ENCODE measurements at regions not wholly inside any gene's neighbourhood (a gene's known extent, or its start where the extent isn't known, plus 50 kb on each side); places are given as distances from the start of the nearest gene placed in this dataset.
"Not testable (repeated sequence)": the region's sequence is repeated elsewhere in the genome, so short reads cannot be mapped to it uniquely, and the experiment has no call there.

DNA sequence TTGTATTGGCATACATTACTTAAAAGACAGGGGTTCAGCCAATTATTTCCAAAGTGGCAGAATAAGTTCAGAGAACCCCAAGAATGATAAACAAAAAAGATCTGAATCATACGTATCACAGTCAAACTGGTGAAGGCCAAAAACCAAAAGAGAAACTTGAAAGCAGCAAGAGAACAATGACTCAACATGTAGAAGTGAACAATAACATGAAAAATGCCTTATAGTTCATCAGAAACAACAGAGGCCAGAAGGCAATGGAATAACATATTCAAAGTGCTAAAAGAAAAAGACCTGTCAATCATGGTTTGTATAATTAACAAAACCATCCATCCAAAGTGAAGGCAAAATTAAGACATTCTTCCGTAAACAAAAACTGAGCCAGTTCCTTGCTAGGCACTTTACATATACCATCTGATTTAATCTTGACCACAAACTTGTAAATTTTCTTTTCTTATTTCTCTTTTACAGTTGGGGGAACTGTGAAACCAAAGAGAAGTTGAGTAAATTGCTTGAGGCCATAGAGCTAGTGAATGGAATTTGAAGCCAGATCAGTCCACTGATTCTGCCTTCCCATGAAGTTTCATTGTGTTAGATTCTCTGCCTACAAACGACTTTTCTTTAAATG is 232.1 kb upstream of the SEL1L start:
- no peak for DNase-seq

- no peak for DNase-seq
Measured at GRCh38 chr14:81766321-81766915, 232.8 kb upstream of the SEL1L start.

DNA sequence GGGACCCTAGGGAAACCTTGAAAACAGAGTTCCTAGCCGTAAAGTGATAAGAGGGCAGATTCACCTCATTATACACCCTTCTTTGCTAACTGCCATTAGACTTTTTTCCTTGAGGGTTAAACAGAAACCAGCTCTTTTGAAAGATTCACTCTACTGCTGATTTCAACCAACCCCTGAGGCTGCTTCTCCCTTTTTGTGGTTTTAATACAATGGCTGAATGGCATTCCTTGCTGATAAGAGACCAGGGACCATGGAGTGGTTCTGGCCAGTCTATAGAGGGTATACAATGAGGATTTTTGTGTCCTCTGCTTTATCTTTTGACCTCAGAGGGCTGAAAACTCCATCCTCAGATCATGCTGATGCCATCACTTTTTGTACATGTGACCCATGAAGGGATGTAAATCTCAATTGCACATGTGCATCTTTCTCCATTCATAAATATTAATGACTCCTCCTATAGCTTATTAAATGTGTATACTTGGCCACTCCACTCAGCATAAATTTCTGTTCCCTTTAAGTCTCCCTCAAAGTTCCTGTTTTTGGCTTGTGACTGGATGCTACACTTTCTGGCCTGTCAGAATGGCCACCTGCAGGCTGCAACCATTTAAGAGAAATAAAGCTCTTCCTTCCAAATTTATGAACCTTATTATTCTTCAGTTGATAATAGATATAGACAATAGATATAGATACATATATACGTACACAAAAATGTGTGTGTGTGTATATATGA is 233.8 kb upstream of the SEL1L start:
- no peak for DNase-seq

- DNase-seq: no peak
Measured at GRCh38 chr14:81771651-81772275, 238.1 kb upstream of the SEL1L start.

GRCh38 chr14:81772381-81772780 is 238.7 kb upstream of the SEL1L start:
- DNase-seq: no peak

- DNase-seq: no peak
Measured at GRCh38 chr14:81776531-81776930, 242.9 kb upstream of the SEL1L start.

- not testable (repeated sequence) for DNase-seq
Measured at GRCh38 chr14:81781798-81782197, 248.1 kb upstream of the SEL1L start.

- no peak for DNase-seq
Measured at GRCh38 chr14:81784084-81784483, 250.4 kb upstream of the SEL1L start.

GRCh38 chr14:81797315-81797714 is 263.7 kb upstream of the SEL1L start:
- DNase-seq: no peak

GRCh38 chr14:81801921-81802320 is 268.3 kb upstream of the SEL1L start:
- no peak for DNase-seq

DNA sequence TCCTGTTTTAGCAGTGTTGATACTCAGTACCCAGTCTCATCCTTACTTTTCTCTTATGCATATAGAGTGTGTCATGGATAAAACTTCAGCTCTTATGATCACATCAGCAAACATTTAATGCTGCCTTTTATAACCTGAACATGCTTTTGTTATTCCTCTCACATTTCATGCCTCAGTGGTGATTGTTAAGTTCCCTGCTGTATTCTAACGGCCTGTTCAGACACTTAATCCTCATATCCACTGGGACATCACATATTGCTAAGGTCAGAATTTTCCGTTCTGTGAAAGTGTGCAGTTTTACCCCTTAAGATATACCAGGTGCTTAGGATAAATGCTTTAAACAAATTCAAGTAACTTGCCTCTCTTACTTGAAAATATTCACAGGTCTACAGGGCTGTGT is 268.7 kb upstream of the SEL1L start:
- no peak for DNase-seq

GRCh38 chr14:81805785-81806184 is 272.1 kb upstream of the SEL1L start:
- no peak for DNase-seq

- no peak for DNase-seq
Measured at GRCh38 chr14:81811705-81812269, 278.1 kb upstream of the SEL1L start.

DNA sequence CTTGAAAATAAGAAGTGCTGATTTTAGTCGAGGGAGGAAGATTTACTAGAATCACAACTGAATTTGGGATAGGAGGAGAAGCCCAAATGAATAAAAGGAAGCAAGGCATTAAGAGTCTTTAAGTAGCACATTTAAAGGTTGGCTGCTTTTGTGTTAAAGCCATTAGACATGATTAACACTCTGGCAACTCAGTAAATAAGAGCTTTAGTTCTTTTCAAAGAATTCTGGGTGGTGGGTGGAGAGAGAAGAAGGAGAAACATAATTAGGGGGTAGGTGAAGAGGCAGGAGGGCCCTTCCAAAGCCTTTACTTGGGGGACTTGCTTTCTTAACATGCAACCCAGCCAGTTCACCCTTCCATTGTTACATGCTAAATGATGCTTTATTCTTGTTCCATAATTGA is 284.6 kb upstream of the SEL1L start:
- no peak for DNase-seq

DNA sequence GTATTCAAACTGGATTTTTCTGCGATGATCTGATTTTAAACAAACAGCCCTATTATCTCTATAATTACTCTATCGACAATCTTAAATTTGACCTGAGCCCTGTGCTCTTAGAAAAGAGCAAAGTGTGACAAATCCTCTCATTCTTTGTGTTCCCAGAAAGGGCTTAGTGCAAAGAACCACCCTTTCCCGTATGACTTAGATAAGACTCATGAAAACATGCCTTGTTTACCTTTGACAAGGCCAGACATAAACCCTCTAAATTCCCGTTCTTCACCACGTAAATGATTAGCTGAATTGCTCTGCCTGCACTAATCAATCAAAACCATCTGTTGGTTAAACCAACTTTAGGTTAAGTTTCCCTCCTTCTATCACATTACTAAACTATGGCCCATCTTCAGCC is 285.7 kb upstream of the SEL1L start:
- DNase-seq: no peak

- DNase-seq: no peak
Measured at GRCh38 chr14:81819910-81820309, 286.3 kb upstream of the SEL1L start.

DNA sequence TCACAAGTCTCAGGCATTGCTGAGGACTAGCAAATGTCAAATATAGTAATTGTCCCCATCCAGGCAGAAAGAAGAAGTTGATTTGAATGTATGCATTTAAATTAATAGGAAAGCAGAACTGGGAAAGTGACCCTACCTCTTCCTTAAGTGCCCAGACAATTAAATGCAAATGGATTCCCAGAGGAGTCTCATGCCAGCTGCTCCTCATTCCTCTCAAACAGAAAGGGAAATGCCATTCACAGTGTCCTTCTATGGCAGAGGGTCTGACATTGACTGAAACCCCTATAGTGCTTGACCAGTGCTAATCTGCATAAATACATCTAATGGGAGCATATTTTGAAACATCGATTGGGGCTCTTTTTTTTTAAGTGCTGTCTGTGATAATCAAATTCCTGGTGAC is 292.4 kb upstream of the SEL1L start:
- no peak for DNase-seq

- DNase-seq: no peak
Measured at GRCh38 chr14:81829447-81829846, 295.8 kb upstream of the SEL1L start.

DNA sequence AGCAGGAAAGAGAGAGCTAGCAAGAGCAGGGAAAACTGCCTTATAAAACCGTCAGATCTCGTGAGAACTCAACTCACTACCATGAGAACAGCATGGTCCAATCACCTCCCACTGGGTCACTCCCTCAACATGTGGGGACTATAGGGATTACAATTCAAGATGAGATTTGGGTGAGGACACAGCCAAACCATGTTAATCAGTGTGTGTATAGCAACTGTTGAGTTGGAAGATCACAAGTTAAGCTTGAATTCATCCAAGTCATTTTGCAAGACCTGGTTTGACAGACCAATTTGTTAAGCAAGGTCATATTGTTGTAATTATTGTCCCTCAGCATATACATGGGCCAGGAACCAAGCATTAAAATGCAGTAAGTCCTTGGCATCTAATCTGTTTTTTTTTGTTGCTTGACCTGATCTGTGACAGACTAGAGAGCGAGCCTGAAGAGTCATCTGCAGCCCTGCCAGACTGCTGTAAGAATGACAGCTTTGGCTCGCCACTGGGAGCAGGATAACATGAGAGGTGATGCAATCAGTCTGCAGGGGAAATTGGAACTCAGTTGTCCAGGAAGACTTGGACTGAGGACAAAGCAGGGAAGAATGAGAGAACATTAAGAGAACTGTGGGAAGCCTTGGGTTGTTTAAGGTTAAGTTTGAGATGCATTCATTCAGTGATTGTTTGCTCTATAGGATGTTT is 297.6 kb upstream of the SEL1L start:
- no peak for DNase-seq

DNA sequence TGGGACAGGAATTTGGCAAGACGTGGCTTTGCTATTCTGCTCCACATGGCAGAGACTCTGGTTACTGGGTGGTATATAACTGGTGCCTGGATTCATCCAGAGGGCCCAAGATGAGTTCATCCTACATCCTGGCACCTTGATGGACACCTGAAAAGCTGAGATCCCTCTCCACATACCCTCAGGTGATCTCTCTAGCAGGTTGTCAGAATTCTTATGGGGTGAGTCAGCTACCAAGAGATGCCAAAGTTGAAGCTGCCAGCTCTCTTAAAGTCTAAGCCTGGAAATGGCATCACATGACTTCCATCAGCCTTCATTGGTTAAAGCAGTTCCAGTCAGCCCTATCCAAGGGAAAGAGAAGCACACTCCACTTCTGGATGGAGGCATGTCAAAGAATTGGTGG is 300.7 kb upstream of the SEL1L start:
- DNase-seq: no peak

- DNase-seq: no peak
Measured at GRCh38 chr14:81837304-81837703, 303.7 kb upstream of the SEL1L start.

DNA sequence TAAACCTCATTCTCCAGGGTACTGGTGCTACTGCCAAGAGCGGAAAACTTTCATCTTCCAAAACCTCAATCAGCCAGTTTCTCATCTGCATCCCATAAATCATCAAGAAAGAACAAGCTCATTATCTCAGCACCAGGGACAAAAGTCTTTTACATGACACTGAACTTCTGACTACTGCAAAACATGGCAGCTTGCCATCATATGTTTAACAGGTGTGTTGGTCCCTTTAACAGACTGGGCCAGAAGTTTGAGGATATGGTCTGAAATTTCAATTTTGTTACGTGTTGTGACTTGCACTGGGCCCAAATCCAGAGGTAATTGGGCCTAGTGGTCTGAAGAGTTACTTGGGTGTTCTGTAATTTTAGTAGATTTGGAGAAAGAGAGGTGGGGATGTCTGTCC is 305.4 kb upstream of the SEL1L start:
- DNase-seq: no peak

DNA sequence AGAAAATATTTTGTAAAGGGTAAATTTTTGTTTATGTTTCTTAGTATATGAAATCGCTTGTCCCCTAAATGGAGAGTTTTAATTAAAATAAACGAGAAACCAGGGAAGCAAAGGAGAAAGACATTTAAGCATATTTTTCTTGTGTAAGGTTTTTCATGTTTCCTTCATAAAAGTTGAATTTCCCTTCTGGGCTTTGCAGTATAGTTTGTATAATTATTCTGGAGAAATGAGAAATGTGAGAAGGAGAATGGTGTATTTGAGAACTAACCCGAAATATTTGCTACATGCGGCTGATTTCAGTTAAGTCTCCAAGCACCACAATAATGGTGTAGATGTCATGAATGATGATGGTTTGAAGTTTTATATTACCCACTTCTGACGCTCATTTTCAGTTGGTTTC is 307.7 kb upstream of the SEL1L start:
- DNase-seq: no peak
